MM.1S (cell line): ENCODE measurements at regions not wholly inside any gene's neighbourhood (a gene's known extent, or its start where the extent isn't known, plus 50 kb on each side); places are given as distances from the start of the nearest gene placed in this dataset.

Source experiments
- DNase-seq: peaks from one replicate; pipeline ENCODE4 v3.0.0-alpha.2; 2015
- H2AFZ ChIP-seq: fragments of 300-600 bp; sonication (generic); 2 replicates; pipeline ENCODE4 v1.6.0; 2016; ENCODE audit warnings: antibody characterized with exemption, low read length
- H3F3A ChIP-seq: fragments of 300-600 bp; sonication (generic); 2 replicates; pipeline ENCODE4 v1.6.1; 2016; ENCODE audit warnings: mild to moderate bottlenecking, antibody characterized with exemption, low read length, moderate library complexity, mixed read lengths; ENCODE audit not compliant: insufficient read depth
- H3K27ac ChIP-seq: fragments of 300-600 bp; sonication (generic); 2 replicates; pipeline ENCODE4 v1.5.1; 2016; ENCODE audit warnings: mild to moderate bottlenecking, low read length
- H3K27me3 ChIP-seq: fragments of 300-600 bp; sonication (generic); replicated peaks from 2 replicates; pipeline ENCODE4 v1.6.0; 2016; ENCODE audit warnings: low read length; ENCODE audit not compliant: insufficient read depth
- H3K36me3 ChIP-seq: fragments of 300-600 bp; sonication (generic); replicated peaks from 2 replicates; pipeline ENCODE4 v1.6.1; 2016; ENCODE audit warnings: mild to moderate bottlenecking, low read length, mixed read lengths; ENCODE audit not compliant: insufficient read depth
- H3K4me1 ChIP-seq: fragments of 300-600 bp; sonication (generic); 2 replicates; pipeline ENCODE4 v1.6.1; 2016; ENCODE audit warnings: low read length, mixed read lengths
- H3K4me2 ChIP-seq: fragments of 300-600 bp; sonication (generic); 2 replicates; pipeline ENCODE4 v1.6.0; 2016; ENCODE audit warnings: low read depth, low read length
- H3K4me3 ChIP-seq: fragments of 300-600 bp; sonication (generic); 2 replicates; pipeline ENCODE4 v1.5.1; 2016; ENCODE audit warnings: low read length, mixed read lengths
- H3K79me2 ChIP-seq: fragments of 300-600 bp; sonication (generic); 2 replicates; pipeline ENCODE4 v1.6.1; 2016; ENCODE audit warnings: mixed run types, low read length, mixed read lengths
- H3K9ac ChIP-seq: fragments of 300-600 bp; sonication (generic); 2 replicates; pipeline ENCODE4 v1.6.1; 2016; ENCODE audit warnings: low read length, mixed read lengths
- H3K9me2 ChIP-seq: fragments of 300-600 bp; sonication (generic); replicated peaks from 2 replicates; pipeline ENCODE4 v1.6.1; 2016; ENCODE audit warnings: mild to moderate bottlenecking, low read length, mixed read lengths; ENCODE audit not compliant: insufficient read depth
- H3K9me3 ChIP-seq: fragments of 300-600 bp; sonication (generic); replicated peaks from 2 replicates; pipeline ENCODE4 v1.6.1; 2016; ENCODE audit warnings: mild to moderate bottlenecking, low read length, mixed read lengths; ENCODE audit not compliant: insufficient read depth
- H4K20me1 ChIP-seq: fragments of 300-600 bp; sonication (generic); 2 replicates; pipeline ENCODE4 v1.6.1; 2016; ENCODE audit warnings: mild to moderate bottlenecking, low read length, moderate library complexity, mixed read lengths; ENCODE audit not compliant: insufficient read depth
- CTCF ChIP-seq: fragments of 300-600 bp; sonication (generic); IDR thresholded peaks from 2 replicates; pipeline ENCODE4 v1.5.1; 2016; ENCODE audit warnings: antibody characterized with exemption, low read length, mixed read lengths
- EZH2 ChIP-seq: fragments of 300-600 bp; sonication (generic); optimal IDR thresholded peaks from 2 replicates; pipeline ENCODE3; 2017; ENCODE audit warnings: low read depth, mild to moderate bottlenecking, antibody characterized with exemption, low read length, mixed read lengths
- EZH2phosphoT487 ChIP-seq: fragments of 300-600 bp; sonication (generic); IDR thresholded peaks from 2 replicates; pipeline ENCODE4 v1.6.1; 2018; ENCODE audit warnings: antibody characterized with exemption, low read length

GRCh38 chr5:67373518-67373917, 176.9 kb upstream of the CD180 start:
- DNase-seq = no peak
- Histone ChIP-seq H3K4me1 (no peaks in the 10 kb centered on the region), H2AFZ (no peak overlapping the region), H3K27me3 (no peaks in the 10 kb centered on the region), H3K9ac (no peak overlapping the region), H3K4me3 (no peak overlapping the region), H3K36me3 (no peaks in the 10 kb centered on the region), H3K79me2 (no peaks in the 10 kb centered on the region), H3K9me2 (no peaks in the 10 kb centered on the region), H4K20me1 (no peaks in the 10 kb centered on the region), H3F3A (no peaks in the 10 kb centered on the region), H3K9me3 (no peaks in the 10 kb centered on the region), H3K4me2 (no peak overlapping the region), H3K27ac (no peak overlapping the region)
- TF ChIP-seq EZH2phosphoT487 (no peak), CTCF (no peak), EZH2 (no peak)

- Histone ChIP-seq H3K4me3 (no peak overlapping the region), H2AFZ (no peak overlapping the region), H3K36me3 (no peaks in the 10 kb centered on the region), H3K4me2 (no peak overlapping the region), H3K9ac (no peak overlapping the region), H3K27me3 (no peaks in the 10 kb centered on the region), H3K9me2 (no peaks in the 10 kb centered on the region), H3F3A (no peaks in the 10 kb centered on the region), H3K79me2 (no peaks in the 10 kb centered on the region), H4K20me1 (no peaks in the 10 kb centered on the region), H3K9me3 (no peaks in the 10 kb centered on the region), H3K4me1 (no peaks in the 10 kb centered on the region), H3K27ac (no peak overlapping the region)
- DNase-seq = no peak
- no peak for TF ChIP-seq EZH2
- no peak for TF ChIP-seq CTCF
- no peak for TF ChIP-seq EZH2phosphoT487
These were observed 176.3 kb upstream of the CD180 start for GRCh38 chr5:67372887-67373286.

GRCh38 chr5:67371924-67372323, 175.3 kb upstream of the CD180 start:
- H3F3A ChIP-seq = no peaks in the 10 kb centered on the region
- no peaks in the 10 kb centered on the region for H3K9me2 ChIP-seq
- H2AFZ ChIP-seq = no peak overlapping the region
- TF ChIP-seq EZH2phosphoT487 (no peak), CTCF (no peak), EZH2 (no peak)
- H3K79me2 ChIP-seq = no peaks in the 10 kb centered on the region
- no peaks in the 10 kb centered on the region for H3K36me3 ChIP-seq
- H3K27me3 ChIP-seq = no peaks in the 10 kb centered on the region
- no peak overlapping the region for H3K4me3 ChIP-seq
- H3K4me1 ChIP-seq = no peaks in the 10 kb centered on the region
- H4K20me1 ChIP-seq = no peaks in the 10 kb centered on the region
- no peaks in the 10 kb centered on the region for H3K9me3 ChIP-seq
- no peak for DNase-seq
- H3K27ac ChIP-seq = no peak overlapping the region
- H3K4me2 ChIP-seq = no peak overlapping the region
- H3K9ac ChIP-seq = no peak overlapping the region
